Activated CD4-positive, alpha-beta T cell treated with anti-CD3 and anti-CD28 coated beads for 36 hours (primary cell): ENCODE measurements at regions not wholly inside any gene's neighbourhood (a gene's known extent, or its start where the extent isn't known, plus 50 kb on each side); places are given as distances from the start of the nearest gene placed in this dataset.

Source experiments
- ATAC-seq: fragments of 200-7000 bp; cut with Tn5 transposase; one replicate; pipeline ENCODE4 v1.10.0; 2021; ENCODE audit warnings: mild to moderate bottlenecking, moderate library complexity
- CTCF ChIA-PET: fragments of 350-600 bp; sonication (Branson Sonifier 250); formaldehyde crosslinking; loops from one replicate; lab custom pipeline; 2021; ENCODE audit warnings: antibody characterized with exemption; lab: Charles Lee
- POLR2A ChIA-PET: fragments of 350-600 bp; sonication (Branson Sonifier 250); formaldehyde crosslinking; loops from one replicate; lab custom pipeline; 2021; ENCODE audit warnings: antibody characterized with exemption, inconsistent platforms; lab: Charles Lee
- DNase-seq: peaks from one replicate; pipeline ENCODE4 v3.0.0-alpha.2; 2020
- H3K27ac Mint-ChIP-seq: one replicate; pipeline ENCODE4 v1.8.0; 2021; ENCODE audit warnings: mixed read lengths
- H3K27me3 Mint-ChIP-seq: one replicate; pipeline ENCODE4 v1.8.0; 2021; ENCODE audit warnings: mixed read lengths
- H3K36me3 Mint-ChIP-seq: one replicate; pipeline ENCODE4 v1.8.0; 2021; ENCODE audit warnings: low read depth, mixed read lengths
- H3K4me1 Mint-ChIP-seq: one replicate; pipeline ENCODE4 v1.8.0; 2021; ENCODE audit warnings: mixed read lengths
- H3K4me3 Mint-ChIP-seq: one replicate; pipeline ENCODE4 v1.8.0; 2021; ENCODE audit warnings: mild to moderate bottlenecking, moderate library complexity, mixed read lengths
- H3K9me3 Mint-ChIP-seq: one replicate; pipeline ENCODE4 v1.8.0; 2021; ENCODE audit warnings: low read depth, mixed read lengths
- intact Hi-C, 2 experiments: fragments of 100-400 bp; cut with DNase I in 1 of 2; cut with micrococcal nuclease in 1 of 2; formaldehyde crosslinking; loops; one replicate each; pipeline versions ENCODE4 v1.14.2 to v1.15.1; 2022 to 2024; cut with DNase I, micrococcal nuclease

- Mint-ChIP-seq H3K9me3 (peaks cover 2% of the 10 kb centered on the region), H3K27ac (no peak overlapping the region), H3K4me3 (no peak overlapping the region), H3K4me1 (no peaks in the 10 kb centered on the region), H3K36me3 (no peaks in the 10 kb centered on the region), H3K27me3 (peaks cover 2% of the 10 kb centered on the region)
- CTCF ChIA-PET: no interaction called here
- ATAC-seq (no peak), DNase-seq (no peak)
- intact Hi-C loops: no loop called here
- POLR2A ChIA-PET: no interaction called here
Measured at GRCh38 chr1:118306851-118307250, 121.8 kb upstream of the SPAG17 start.

GRCh38 chr1:118304722-118305359 is 119.8 kb upstream of the SPAG17 start:
- H3K27ac Mint-ChIP-seq: no peak overlapping the region
- H3K4me3 Mint-ChIP-seq: no peak overlapping the region
- POLR2A ChIA-PET: no interaction called here
- DNase-seq: no peak
- no peaks in the 10 kb centered on the region for H3K4me1 Mint-ChIP-seq
- no peaks in the 10 kb centered on the region for H3K27me3 Mint-ChIP-seq
- no peak for ATAC-seq
- intact Hi-C loops: no loop called here
- no peaks in the 10 kb centered on the region for H3K36me3 Mint-ChIP-seq
- CTCF ChIA-PET: no interaction called here
- no peaks in the 10 kb centered on the region for H3K9me3 Mint-ChIP-seq

- H3K9me3 Mint-ChIP-seq: no peaks in the 10 kb centered on the region
Measured at GRCh38 chr1:118303534-118303933, 118.5 kb upstream of the SPAG17 start.

GRCh38 chr1:118303064-118303463 is 118.0 kb upstream of the SPAG17 start:
- intact Hi-C loops: no loop called here

More at GRCh38 chr1:118303534-118303933, 118.5 kb upstream of the SPAG17 start:
- ChIA-PET POLR2A (no interaction called here), CTCF (interaction anchor here (0.6 kb wide), 1 partner anchor 1072 kb away, joined by 3 read pairs; no protein-coding TSS in a partner anchor)
- Mint-ChIP-seq H3K27ac (no peak overlapping the region), H3K4me1 (no peaks in the 10 kb centered on the region), H3K27me3 (no peaks in the 10 kb centered on the region), H3K36me3 (no peaks in the 10 kb centered on the region), H3K4me3 (no peak overlapping the region)
- DNase-seq (no peak), ATAC-seq (no peak)
- intact Hi-C loops: no loop called here

GRCh38 chr1:118302145-118302544 is 117.1 kb upstream of the SPAG17 start:
- ChIA-PET CTCF (no interaction called here), POLR2A (interaction anchor here (0.5 kb wide), 1 partner anchor 467 kb away, joined by 3 read pairs; no protein-coding TSS in a partner anchor)
- no peak for DNase-seq
- Mint-ChIP-seq H3K36me3 (no peaks in the 10 kb centered on the region), H3K9me3 (peaks cover 2% of the 10 kb centered on the region), H3K27ac (no peak overlapping the region), H3K4me1 (no peaks in the 10 kb centered on the region), H3K4me3 (no peak overlapping the region), H3K27me3 (no peaks in the 10 kb centered on the region)
- no peak for ATAC-seq
- intact Hi-C loops: no loop called here

More at GRCh38 chr1:118303064-118303463, 118.0 kb upstream of the SPAG17 start:
- POLR2A ChIA-PET: no interaction called here
- Mint-ChIP-seq H3K36me3 (no peaks in the 10 kb centered on the region), H3K9me3 (no peaks in the 10 kb centered on the region), H3K4me1 (no peaks in the 10 kb centered on the region), H3K4me3 (no peak overlapping the region), H3K27ac (no peak overlapping the region), H3K27me3 (no peaks in the 10 kb centered on the region)
- no peak for ATAC-seq
- CTCF ChIA-PET: interaction anchor here (0.6 kb wide), 1 partner anchor 1072 kb away, joined by 3 read pairs; no protein-coding TSS in a partner anchor
- no peak for DNase-seq

- DNase-seq: no peak
- Mint-ChIP-seq H3K27me3 (no peaks in the 10 kb centered on the region), H3K27ac (no peak overlapping the region), H3K4me3 (no peak overlapping the region), H3K4me1 (no peaks in the 10 kb centered on the region), H3K9me3 (peaks cover 2% of the 10 kb centered on the region), H3K36me3 (no peaks in the 10 kb centered on the region)
- CTCF ChIA-PET: no interaction called here
- POLR2A ChIA-PET: no interaction called here
- ATAC-seq: no peak
- intact Hi-C loops: no loop called here
Measured at GRCh38 chr1:118300808-118301207, 115.8 kb upstream of the SPAG17 start.

- DNase-seq (no peak), ATAC-seq (no peak)
- Mint-ChIP-seq H3K27me3 (no peaks in the 10 kb centered on the region), H3K4me1 (no peaks in the 10 kb centered on the region), H3K9me3 (peaks cover 2% of the 10 kb centered on the region), H3K27ac (no peak overlapping the region), H3K36me3 (no peaks in the 10 kb centered on the region), H3K4me3 (no peak overlapping the region)
- ChIA-PET CTCF (no interaction called here), POLR2A (no interaction called here)
- intact Hi-C loops: no loop called here
Measured at GRCh38 chr1:118298397-118298796, 113.4 kb upstream of the SPAG17 start.

- no peak overlapping the region for H3K27ac Mint-ChIP-seq
- H3K9me3 Mint-ChIP-seq: peaks cover 2% of the 10 kb centered on the region
- POLR2A ChIA-PET: no interaction called here
- ATAC-seq: no peak
- no peaks in the 10 kb centered on the region for H3K4me1 Mint-ChIP-seq
- intact Hi-C loops: no loop called here
- CTCF ChIA-PET: no interaction called here
- H3K36me3 Mint-ChIP-seq: no peaks in the 10 kb centered on the region
- no peak for DNase-seq
- H3K27me3 Mint-ChIP-seq: no peaks in the 10 kb centered on the region
- H3K4me3 Mint-ChIP-seq: no peak overlapping the region
Measured at GRCh38 chr1:118297521-118297920, 112.5 kb upstream of the SPAG17 start.

GRCh38 chr1:118294875-118295642 is 110.0 kb upstream of the SPAG17 start:
- no peak overlapping the region for H3K27ac Mint-ChIP-seq
- intact Hi-C loops: no loop called here
- no peaks in the 10 kb centered on the region for H3K4me1 Mint-ChIP-seq
- POLR2A ChIA-PET: no interaction called here
- H3K4me3 Mint-ChIP-seq: no peak overlapping the region
- H3K9me3 Mint-ChIP-seq: peaks cover 2% of the 10 kb centered on the region
- DNase-seq: no peak
- no peak for ATAC-seq
- no peaks in the 10 kb centered on the region for H3K27me3 Mint-ChIP-seq
- CTCF ChIA-PET: no interaction called here
- no peaks in the 10 kb centered on the region for H3K36me3 Mint-ChIP-seq

GRCh38 chr1:118291661-118292060 is 106.6 kb upstream of the SPAG17 start:
- ATAC-seq (no peak), DNase-seq (no peak)
- Mint-ChIP-seq H3K9me3 (peaks cover 4% of the 10 kb centered on the region), H3K4me1 (no peaks in the 10 kb centered on the region), H3K36me3 (no peaks in the 10 kb centered on the region), H3K27ac (no peak overlapping the region), H3K4me3 (no peak overlapping the region), H3K27me3 (no peaks in the 10 kb centered on the region)
- ChIA-PET POLR2A (no interaction called here), CTCF (no interaction called here)
- intact Hi-C loops: no loop called here

GRCh38 chr1:118290571-118290970 is 105.5 kb upstream of the SPAG17 start:
- CTCF ChIA-PET: no interaction called here
- intact Hi-C loops: no loop called here

GRCh38 chr1:118290046-118290445 is 105.0 kb upstream of the SPAG17 start:
- H3K4me3 Mint-ChIP-seq: no peak overlapping the region
- ChIA-PET CTCF (no interaction called here), POLR2A (no interaction called here)
- H3K4me1 Mint-ChIP-seq: no peaks in the 10 kb centered on the region
- peaks cover 4% of the 10 kb centered on the region for H3K9me3 Mint-ChIP-seq
- H3K27me3 Mint-ChIP-seq: no peaks in the 10 kb centered on the region
- H3K36me3 Mint-ChIP-seq: no peaks in the 10 kb centered on the region
- DNase-seq (no peak), ATAC-seq (no peak)
- no peak overlapping the region for H3K27ac Mint-ChIP-seq
- intact Hi-C loops: no loop called here

More at GRCh38 chr1:118290571-118290970, 105.5 kb upstream of the SPAG17 start:
- DNase-seq (no peak), ATAC-seq (no peak)
- Mint-ChIP-seq H3K4me3 (no peak overlapping the region), H3K36me3 (no peaks in the 10 kb centered on the region), H3K9me3 (peaks cover 4% of the 10 kb centered on the region), H3K4me1 (no peaks in the 10 kb centered on the region), H3K27ac (no peak overlapping the region), H3K27me3 (no peaks in the 10 kb centered on the region)
- POLR2A ChIA-PET: no interaction called here
